IPS-NIHi7 (cell line): ENCODE measurements at regions not wholly inside any gene's neighbourhood (a gene's known extent, or its start where the extent isn't known, plus 50 kb on each side); places are given as distances from the start of the nearest gene placed in this dataset.
"Not testable (repeated sequence)": the region's sequence is repeated elsewhere in the genome, so short reads cannot be mapped to it uniquely, and the experiment has no call there.

Source experiments
- DNase-seq: peaks from one replicate; pipeline ENCODE4 v3.0.0; 2012; ENCODE audit warnings: mixed read lengths; ENCODE audit errors: extremely low spot score

DNA sequence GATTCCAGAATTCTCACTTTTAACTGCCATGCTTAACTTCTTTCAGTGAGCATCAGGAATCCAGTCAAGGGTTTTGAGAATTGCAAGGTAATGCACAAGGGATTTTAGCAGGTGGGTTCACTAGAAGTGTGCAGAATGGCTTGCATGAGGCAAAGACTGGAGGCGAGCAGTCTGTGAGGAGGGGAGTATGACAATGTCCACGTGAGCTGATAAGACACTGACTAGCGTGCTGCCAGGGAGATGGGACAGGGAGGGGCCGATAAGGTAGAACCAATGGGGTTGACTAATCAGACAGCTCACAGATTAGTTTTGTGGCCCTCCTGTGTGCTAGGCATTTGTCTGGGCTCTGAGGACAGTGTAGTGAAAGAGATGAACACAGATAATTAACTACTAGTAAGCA lies 102.0 kb upstream of the DAZL start:
- DNase-seq = no peak

DNA sequence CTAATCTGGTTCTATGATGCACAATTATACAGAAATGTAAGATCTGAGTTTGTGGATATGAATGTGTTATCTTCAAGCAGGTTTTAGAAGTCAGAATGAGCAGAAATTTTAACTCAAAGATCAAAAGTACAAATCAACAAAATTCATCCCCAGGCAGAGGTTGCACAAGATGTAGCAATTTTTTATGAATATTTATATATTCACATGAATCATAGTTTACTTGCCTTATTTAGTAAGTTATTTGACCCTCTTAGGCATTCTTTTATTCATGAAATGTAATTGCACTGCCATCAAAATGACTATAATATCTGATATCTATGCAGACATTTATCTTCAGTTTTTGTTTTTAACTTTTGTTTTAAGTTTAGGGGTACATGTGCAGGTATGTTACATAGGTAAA lies 103.1 kb upstream of the DAZL start:
- no peak for DNase-seq

DNA sequence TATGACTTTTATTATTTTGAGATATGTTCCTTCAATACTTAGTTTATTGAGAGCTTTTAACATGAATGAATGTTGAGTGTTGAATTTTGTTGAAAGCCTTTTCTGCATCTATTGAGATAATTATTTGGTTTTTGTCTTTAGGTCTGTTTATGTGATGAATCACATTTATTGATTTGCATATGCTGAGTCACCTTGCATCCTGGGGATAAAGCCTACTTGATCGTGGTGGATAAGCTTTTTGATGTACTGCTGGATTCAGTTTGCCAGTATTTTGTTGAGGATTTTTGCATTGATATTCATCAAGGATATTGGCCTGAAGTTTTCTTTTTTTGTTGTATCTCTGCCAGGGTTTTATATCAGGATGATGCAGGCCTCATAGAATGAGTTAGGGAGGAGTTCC lies 106.5 kb upstream of the DAZL start:
- not testable (repeated sequence) for DNase-seq

DNA sequence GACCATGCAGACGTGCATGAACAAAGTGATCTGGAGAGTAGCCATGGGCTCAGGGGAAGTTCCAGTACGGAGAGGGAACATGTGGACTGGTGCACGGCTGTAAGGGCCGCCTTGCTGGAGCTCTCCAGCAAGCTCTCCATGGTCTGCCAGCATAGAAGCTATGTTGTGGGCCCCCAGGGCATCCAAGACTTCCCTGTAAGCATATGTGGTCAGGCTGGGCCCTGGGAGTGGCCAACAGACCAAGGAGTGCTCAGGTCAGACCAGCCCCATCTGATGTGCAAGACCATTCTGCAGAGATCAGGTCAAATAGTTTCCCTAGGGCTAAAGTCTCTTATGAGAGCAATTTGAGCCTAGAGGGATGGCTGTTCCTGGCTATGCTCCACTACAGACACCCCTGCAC lies 110.1 kb upstream of the DAZL start:
- no peak for DNase-seq

DNA sequence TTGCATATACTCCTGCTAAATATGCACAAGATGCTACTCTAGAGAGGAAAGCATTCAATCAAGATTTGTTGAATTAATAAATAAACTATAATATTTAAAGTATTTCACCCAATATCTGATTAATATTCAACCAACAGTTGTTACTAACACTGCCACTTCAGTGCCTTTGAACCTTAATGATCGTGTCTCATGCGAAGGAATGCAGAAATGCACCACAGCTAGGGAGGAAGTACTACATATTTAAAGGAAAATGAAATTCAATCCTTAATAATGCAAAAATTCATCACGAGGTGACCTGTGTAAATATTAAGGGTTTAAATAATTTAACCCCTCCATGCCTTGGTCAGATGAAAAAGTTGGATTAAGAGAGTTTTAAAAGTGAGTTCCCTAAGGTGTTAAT lies 114.2 kb upstream of the DAZL start:
- no peak for DNase-seq

DNA sequence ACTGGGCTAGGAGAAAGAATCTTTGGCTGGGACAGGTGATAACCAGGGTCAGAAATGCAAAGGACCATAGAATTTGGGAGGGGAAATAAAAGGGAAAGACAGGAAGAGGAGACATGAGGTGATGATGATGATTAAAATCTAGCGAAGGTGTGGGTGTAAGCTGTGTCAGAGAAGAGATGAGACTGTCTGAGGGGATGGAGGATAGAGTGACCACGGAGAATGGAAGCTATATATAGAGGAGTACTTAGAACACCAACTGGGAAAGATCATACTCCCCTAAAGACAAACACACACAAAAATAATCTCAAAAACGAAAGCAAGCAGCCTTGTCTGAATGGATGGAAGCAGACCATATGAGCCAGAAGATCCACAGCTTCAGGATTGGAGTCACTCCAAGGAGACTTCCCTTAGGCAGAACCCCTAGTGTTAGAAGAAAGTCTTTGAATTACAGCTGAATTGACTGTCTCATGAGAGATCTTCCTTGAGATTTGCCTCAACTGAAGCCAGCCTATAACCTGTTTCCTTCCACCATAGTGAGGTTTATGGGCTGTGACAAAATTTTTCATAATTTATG lies 115.2 kb upstream of the DAZL start:
- DNase-seq = no peak

DNA sequence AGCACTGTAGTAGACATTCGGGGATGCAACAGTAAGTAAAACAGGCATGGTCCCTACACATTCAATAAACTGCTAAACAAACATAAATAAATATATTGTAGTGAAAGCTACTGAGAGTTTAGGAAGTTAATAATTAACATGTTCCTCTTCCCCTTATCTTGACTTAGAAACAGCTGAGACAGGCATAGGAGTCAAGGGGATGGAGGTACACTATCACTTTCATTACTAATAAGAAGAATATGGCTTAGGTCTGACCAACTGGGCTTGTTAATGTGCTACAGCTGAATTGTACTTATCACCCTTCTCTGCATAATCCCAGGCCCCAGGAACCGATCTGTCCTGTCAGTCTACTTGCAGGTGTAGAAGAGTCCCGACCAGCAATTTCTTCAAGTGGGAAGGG lies 116.3 kb upstream of the DAZL start:
- DNase-seq = no peak

DNA sequence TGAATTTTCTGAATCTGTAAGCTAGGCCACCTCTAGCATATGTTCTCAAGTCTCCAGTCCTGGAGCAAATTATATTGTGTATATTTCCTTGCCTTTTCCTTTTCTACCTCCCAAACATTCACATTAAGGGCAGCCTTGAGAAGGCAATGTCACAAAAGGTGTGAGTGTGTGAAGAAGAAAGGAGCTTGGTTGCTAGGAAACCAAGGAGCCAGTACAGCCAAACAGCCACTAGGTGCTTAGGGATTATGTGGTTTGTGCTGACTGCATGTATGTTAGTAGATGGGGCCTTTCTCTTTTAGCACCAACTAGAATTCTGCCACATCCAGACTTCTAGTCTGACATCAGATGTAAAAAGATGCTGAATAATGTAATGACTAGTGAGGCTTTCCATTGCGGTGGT lies 118.8 kb upstream of the DAZL start:
- peak; percentile 69 for DNase-seq

DNA sequence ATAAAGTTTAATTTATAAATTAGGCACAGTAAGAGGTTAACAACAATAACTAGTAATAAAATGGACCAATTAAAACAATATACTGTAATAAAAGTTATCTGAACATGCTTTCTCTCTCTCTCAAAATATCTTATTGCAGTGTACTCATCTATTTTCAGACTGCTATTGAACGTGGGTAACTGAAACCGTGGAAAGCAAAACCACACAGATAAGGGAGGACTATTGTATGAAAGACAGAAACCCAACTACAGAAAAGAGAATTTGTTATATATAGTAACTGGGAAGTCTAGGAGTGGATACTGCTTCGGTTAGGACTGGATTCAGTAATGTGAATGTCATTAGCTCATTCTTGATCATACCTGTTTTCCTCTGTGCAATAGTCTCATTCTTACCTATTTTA lies 119.3 kb upstream of the DAZL start:
- DNase-seq = no peak

DNA sequence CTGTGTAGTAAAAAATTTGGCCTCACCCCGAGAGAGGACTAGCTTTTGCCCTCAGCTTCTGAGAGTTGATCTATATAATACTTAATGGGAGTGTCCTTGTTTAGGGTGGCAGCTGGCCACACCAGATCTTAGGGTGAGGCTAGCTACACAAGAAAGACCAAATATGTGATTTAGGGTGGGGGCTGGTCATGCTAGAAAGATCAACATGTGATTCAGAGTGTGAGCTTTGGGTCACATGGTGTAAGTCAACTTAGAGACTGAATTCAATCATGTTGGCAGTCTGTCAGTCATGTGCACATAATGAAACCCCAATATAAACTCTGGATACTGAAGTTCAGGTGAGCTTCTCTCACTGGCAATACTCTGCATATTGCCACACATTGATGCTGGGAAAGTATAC lies 120.7 kb upstream of the DAZL start:
- DNase-seq = no peak

DNA sequence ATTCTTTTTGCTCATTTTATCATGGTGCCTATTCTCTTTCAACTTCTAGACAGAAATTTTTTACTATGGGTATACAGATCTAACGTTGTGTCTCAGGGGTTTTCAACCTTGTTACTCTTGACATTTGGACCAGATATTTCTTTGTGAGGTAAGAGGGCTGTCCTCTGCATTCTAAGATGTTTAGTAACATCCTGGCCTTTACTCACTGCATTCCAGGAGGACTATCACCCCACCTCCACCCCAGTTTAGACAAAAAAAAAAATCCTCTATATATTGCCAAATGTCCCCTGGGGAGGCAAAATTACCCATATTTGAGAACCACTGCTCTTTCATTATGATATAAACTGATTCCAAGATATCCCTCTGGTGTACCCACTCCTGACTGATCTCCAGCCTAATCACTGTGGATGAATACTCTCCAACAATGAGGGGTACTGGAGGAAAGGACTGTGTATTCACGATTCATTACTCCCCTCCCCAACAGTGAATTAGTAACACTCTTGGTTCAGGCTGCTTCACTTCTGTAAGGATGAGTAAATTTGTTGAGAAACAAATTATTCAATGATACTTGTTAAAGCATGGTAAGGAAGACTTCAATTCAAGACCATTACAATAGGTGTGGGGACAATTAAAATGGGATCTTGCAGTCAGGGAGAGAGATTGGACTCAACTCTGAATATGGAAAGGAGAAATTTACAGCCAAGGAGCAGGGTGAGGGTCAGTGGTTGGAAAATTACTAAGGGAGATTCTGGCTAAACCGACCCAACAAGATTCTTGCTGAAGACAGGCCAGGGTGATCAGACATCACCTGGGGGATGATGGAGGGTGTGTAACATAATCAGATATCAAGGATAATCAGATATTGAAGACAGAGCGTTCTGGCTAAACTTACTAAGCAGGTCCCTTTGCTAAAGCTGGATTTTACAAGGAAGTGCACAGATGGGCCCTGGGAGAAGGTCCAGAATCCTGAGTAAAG lies 123.8 kb upstream of the DAZL start:
- no peak for DNase-seq

DNA sequence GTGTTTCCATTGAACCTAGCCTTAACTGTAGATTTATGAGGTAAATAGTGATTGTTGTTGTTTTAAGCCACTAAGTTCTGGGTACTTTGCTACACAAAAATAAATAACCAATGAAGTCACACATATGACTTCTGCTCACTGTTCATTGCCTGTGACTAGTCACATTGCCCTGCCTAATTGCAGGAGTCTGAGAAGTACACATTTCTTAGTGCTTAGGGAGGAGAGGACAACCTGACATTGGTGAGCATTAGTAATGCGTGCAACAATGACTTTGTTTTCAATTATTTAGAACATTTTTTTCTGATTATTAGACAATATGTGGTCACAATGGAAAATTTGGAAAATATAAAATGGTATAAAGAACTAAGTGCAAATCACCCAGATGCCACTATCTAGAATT lies 133.2 kb upstream of the DAZL start:
- no peak for DNase-seq

DNA sequence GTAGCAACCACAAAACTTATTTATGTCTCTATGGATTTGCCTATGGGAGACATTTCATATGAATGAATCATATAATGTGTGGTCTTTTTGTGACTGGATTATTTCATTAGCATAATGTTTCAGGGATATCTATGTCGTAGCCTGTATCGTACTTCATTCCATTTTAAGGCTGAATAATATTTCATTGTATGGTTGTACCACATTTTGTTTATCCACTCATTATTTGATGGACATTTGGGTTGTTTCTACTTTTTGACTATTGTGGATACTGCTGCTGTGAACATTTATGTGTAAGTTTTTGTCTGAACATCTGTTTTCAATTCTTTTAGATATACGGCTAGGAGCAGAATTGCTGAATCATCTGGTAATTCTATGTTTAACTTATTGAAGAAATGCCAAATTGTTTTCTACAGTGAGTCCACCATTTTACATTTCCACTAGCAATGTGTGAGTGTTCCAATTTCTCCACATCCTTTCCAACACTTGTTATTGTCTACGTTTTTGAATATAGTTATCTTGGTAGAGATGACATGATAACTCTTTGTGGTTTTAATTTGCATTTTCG lies 134.4 kb upstream of the DAZL start:
- DNase-seq = no peak

DNA sequence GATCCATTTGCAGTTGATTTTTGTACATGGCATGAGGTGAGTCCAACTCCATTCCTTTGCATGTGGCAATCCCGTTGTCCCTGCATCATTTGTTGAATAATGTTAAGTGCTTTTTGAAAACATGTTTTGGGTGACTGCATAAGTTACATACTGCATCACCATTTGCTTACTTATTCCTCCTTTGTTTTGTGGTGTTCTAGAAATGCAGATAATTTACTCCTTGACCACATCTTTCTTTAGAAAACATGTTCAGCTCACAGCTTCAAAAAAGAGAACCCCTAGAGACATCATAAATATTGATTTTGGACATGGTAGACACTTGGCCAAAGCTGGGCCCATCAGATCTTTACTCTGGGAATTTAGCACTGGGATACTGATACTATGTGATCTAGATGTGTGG lies 135.3 kb upstream of the DAZL start:
- no peak for DNase-seq

DNA sequence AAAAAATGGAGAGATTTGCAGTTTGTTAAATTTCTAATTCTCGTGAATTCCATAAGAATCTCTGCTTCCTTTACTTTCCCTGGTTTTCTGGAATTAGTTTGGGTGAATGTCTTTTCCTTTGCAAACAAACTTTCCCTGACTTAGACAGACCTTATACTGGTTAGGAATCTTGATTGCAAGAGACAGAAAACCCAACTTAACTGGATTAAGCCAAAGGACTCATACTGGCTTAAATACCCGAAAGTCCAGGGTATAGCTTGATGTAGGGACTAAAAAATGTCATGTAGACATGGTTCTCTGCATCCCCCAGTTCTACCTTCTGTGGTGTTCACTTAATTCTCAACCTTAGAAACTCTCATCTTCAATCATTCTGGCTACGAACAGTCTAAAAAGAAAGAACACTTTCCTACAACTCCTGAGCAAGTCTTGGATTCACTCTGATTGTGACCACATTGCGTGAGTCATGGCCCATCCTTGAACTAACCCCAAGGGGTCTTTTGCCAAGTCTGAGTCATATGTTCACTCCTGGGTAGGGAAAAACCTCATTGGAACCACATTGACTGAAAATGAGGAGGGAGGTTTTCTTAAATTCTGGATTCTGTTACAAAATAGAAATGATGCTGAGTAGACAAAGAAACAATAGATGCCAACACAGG lies 136.0 kb upstream of the DAZL start:
- no peak for DNase-seq

DNA sequence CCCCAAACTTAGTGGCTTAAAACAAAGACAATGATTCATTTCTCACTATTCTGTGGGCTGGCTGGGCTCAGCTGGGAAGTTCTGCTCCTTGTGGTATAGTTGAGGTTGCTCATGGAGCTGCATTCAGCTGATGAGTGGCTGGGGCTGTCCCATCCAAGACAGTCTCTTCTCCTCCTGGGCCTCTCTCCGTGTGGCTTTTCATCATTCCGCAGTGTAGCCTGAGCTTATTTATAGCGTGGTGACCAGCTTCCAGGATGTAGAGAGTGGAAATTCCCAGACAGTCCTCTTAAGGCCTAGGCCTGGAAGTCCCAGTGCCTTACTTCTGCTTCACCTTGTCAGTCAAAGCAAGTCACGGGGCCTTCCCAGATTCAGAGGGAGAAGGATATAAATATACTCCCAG lies 136.7 kb upstream of the DAZL start:
- DNase-seq = no peak

DNA sequence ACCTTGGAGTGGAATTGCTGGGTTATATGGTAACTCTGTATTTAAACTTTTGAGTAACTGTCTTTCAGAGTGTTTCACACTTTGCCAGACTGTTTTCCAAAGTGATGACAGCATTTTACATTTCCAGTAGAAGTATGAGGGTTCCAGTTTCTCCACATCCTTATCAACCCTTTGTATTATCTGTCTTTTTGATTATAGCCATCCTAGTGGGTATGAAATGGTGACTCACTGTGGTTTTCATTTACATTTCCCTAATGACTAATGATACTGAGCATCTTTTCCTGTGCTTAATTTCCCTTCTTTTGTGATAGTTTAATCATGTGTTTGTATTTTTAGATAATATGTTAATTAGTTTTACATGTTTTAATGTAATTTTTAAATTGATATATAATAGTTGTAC lies 138.1 kb upstream of the DAZL start:
- no peak for DNase-seq

DNA sequence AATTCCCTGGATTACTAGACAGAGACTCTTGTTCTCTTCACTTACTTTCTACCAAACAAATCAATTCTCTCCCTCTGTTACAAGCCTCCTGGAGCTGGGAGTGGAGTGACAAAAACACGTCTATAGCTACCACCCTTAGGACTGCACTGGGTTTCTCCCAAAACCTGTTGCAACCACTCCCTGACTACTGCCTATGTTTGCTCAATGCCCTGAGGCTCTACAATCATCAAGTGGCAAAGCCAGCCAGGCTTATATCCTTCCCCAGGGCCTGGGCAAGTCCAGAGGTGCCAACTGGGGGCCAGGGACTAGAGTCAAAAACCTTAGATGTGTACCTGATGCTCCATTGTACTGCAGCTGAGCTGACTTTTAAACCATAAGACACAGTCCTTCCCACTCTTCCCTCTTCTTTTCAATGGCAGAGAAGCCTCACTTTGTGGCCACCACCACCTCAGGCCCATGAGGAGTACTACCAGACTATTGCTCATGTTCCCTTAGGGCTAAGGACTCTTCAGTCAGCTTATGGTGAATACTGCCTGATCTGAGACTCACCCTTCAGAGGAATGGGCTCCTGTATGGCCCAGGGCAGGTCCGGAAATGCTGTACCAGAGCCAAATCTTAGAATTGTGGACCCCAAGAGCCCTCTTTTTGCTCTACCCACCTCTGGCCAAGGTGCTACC lies 125.4 kb upstream of the PLCL2 start:
- no peak for DNase-seq

DNA sequence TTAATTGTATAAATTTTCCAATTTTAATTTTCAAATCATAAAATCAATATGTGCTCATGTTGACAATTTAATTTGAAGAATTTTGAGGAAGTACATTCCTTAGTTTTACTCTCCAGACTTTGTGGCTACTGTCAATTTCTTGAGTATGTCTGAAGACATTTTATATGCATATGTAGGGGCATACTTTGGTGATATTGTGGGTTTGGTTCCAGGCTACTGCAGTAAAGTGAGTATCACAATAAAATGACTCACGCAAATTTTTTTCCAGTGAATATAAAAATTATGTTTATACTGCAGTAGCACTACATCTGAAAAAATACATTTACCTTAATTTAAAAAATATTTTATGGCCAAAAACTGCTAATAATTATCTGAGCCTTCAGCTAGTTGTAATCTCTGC lies 123.2 kb upstream of the PLCL2 start:
- DNase-seq = no peak

DNA sequence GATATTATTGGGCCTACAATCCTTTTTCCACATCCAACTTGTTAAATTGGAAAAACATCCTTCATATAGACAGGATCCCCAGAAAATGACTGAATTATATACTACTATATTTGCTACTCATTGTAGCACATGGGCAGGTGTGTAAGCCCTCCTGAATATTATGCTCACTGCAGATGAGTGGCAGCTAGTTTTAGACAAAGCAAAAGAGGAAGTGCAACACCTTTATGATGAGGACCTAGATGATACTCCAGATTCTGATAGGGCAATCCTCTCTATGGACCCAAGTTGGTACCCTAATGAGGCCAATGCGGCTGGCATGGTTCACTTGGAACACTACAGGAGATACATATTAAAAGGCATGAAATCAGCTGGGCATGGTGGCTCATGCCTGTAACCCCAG lies 119.1 kb upstream of the PLCL2 start:
- DNase-seq = no peak

DNA sequence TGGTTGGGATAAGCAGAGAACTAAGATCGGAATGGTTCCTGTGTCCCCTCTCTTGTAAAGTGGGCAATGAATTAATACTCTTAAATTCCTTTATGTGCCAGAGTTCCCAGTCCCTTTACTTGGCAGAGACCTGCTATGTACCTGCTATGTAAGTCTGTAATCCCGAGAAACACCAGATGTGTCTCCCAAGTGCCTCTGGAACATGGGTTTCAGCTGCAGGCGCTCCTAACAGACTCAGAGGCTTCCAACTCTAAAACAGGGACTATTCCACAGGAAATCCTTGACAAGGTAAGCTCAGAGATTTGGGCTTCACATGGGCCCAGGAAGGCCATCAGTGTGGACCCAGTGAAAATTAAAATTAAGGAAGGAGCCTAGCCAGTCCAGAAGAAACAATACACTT lies 117.7 kb upstream of the PLCL2 start:
- peak; percentile 52 for DNase-seq

DNA sequence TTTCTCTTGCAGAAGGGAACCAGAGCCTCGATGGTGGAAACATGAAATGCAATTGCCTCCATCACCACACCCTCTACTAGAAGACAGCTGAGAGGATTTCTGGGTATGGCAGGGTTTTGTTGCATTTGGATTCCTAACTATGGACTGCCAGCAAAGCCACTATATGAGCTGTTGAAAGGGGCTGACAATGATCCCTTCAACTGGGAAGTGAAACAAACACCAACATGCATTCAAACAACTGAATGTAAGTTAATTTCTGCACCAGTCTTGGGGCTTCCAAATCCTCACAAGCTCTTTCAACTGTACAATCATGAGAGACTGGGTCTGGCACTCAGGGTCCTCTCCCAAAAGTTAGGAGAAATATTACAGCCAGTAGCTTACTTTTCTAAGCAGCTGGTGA lies 116.7 kb upstream of the PLCL2 start:
- DNase-seq = no peak
